ENCODE measurements at regions not wholly inside any gene's neighbourhood (a gene's known extent, or its start where the extent isn't known, plus 50 kb on each side); places are given as distances from the start of the nearest gene placed in this dataset.

- Histone ChIP-seq H3K9ac (ENCODE audit: insufficient read depth, low read length) (no peak overlapping the region), H3K79me2 (ENCODE audit: control insufficient read depth, insufficient read depth, low read length) (no peaks in the 10 kb centered on the region), H3K4me2 (ENCODE audit: extremely low read depth, insufficient read depth, low read length) (no peak overlapping the region), H4K20me1 (ENCODE audit: control insufficient read depth, extremely low read depth, insufficient read depth, low read length) (no peaks in the 10 kb centered on the region), H3K9me3 (ENCODE audit: control insufficient read depth, insufficient read depth, low read depth, low read length) (no peaks in the 10 kb centered on the region), H3K27ac (ENCODE audit: insufficient read depth, low read length) (no peak overlapping the region), H3K27me3 (ENCODE audit: control insufficient read depth, insufficient read depth, low read length) (no peaks in the 10 kb centered on the region), H3K4me3 (replicated peaks in 1 of 4; ENCODE audit: control extremely low read depth in 1 of 4, insufficient read depth in 1 of 4, low read depth in 3 of 4, low read length in 4 of 4) (no peak overlapping the region), H3K4me1 (ENCODE audit: control insufficient read depth, extremely low read depth, insufficient read depth, low read length) (peaks cover 6% of the 10 kb centered on the region), H2AFZ (ENCODE audit: low read length) (no peak overlapping the region), H3K36me3 (ENCODE audit: control insufficient read depth, insufficient read depth, low read length) (no peaks in the 10 kb centered on the region)
- no peak for TF ChIP-seq EZH2 (IDR thresholded peaks at IDR 0.05; ENCODE audit: low read length, missing control alignments)
- TF ChIP-seq CTCF (conservative IDR thresholded peaks at IDR 0.05 in 1 of 2, IDR thresholded peaks at IDR 0.05 in 1 of 2; ENCODE audit: low read depth in 1 of 2, low read length in 2 of 2), result no peak
- DNase-seq (ENCODE audit: low read depth in 2 of 2), result no peak
Measured at GRCh38 chr18:67582488-67582887, 66.0 kb upstream of the DSEL start.

- Histone ChIP-seq H3K9ac (ENCODE audit: insufficient read depth, low read length) (no peak overlapping the region), H4K20me1 (ENCODE audit: control insufficient read depth, extremely low read depth, insufficient read depth, low read length) (no peaks in the 10 kb centered on the region), H2AFZ (ENCODE audit: low read length) (no peak overlapping the region), H3K79me2 (ENCODE audit: control insufficient read depth, insufficient read depth, low read length) (no peaks in the 10 kb centered on the region), H3K9me3 (ENCODE audit: control insufficient read depth, insufficient read depth, low read depth, low read length) (no peaks in the 10 kb centered on the region), H3K4me2 (ENCODE audit: extremely low read depth, insufficient read depth, low read length) (no peak overlapping the region), H3K4me1 (ENCODE audit: control insufficient read depth, extremely low read depth, insufficient read depth, low read length) (peaks cover 6% of the 10 kb centered on the region), H3K4me3 (replicated peaks in 1 of 4; ENCODE audit: control extremely low read depth in 1 of 4, insufficient read depth in 1 of 4, low read depth in 3 of 4, low read length in 4 of 4) (no peak overlapping the region), H3K27ac (ENCODE audit: insufficient read depth, low read length) (no peak overlapping the region), H3K27me3 (ENCODE audit: control insufficient read depth, insufficient read depth, low read length) (no peaks in the 10 kb centered on the region), H3K36me3 (ENCODE audit: control insufficient read depth, insufficient read depth, low read length) (no peaks in the 10 kb centered on the region)
- TF ChIP-seq CTCF (conservative IDR thresholded peaks at IDR 0.05 in 1 of 2, IDR thresholded peaks at IDR 0.05 in 1 of 2; ENCODE audit: low read depth in 1 of 2, low read length in 2 of 2) (no peak), EZH2 (IDR thresholded peaks at IDR 0.05; ENCODE audit: low read length, missing control alignments) (no peak)
- DNase-seq (ENCODE audit: low read depth in 2 of 2), result no peak
Measured at GRCh38 chr18:67581178-67581577, 64.7 kb upstream of the DSEL start.

GRCh38 chr18:67577386-67577785, 60.9 kb upstream of the DSEL start:
- DNase-seq (ENCODE audit: low read depth in 2 of 2), result peak; percentile 30 to 41
- Histone ChIP-seq H3K4me2 (ENCODE audit: extremely low read depth, insufficient read depth, low read length) (no peak overlapping the region), H3K27ac (ENCODE audit: insufficient read depth, low read length) (no peak overlapping the region), H3K4me1 (ENCODE audit: control insufficient read depth, extremely low read depth, insufficient read depth, low read length) (no peaks in the 10 kb centered on the region), H3K9ac (ENCODE audit: insufficient read depth, low read length) (no peak overlapping the region), H3K79me2 (ENCODE audit: control insufficient read depth, insufficient read depth, low read length) (no peaks in the 10 kb centered on the region), H4K20me1 (ENCODE audit: control insufficient read depth, extremely low read depth, insufficient read depth, low read length) (no peaks in the 10 kb centered on the region), H2AFZ (ENCODE audit: low read length) (no peak overlapping the region), H3K4me3 (replicated peaks in 1 of 4; ENCODE audit: control extremely low read depth in 1 of 4, insufficient read depth in 1 of 4, low read depth in 3 of 4, low read length in 4 of 4) (no peak overlapping the region), H3K27me3 (ENCODE audit: control insufficient read depth, insufficient read depth, low read length) (no peaks in the 10 kb centered on the region), H3K9me3 (ENCODE audit: control insufficient read depth, insufficient read depth, low read depth, low read length) (no peaks in the 10 kb centered on the region), H3K36me3 (ENCODE audit: control insufficient read depth, insufficient read depth, low read length) (no peaks in the 10 kb centered on the region)
- no peak for TF ChIP-seq CTCF (conservative IDR thresholded peaks at IDR 0.05 in 1 of 2, IDR thresholded peaks at IDR 0.05 in 1 of 2; ENCODE audit: low read depth in 1 of 2, low read length in 2 of 2)
- TF ChIP-seq EZH2 (IDR thresholded peaks at IDR 0.05; ENCODE audit: low read length, missing control alignments), result no peak
